ENCODE measurements at regions not wholly inside any gene's neighbourhood (a gene's known extent, or its start where the extent isn't known, plus 50 kb on each side); places are given as distances from the start of the nearest gene placed in this dataset.

- no peak for TF ChIP-seq CTCF (IDR thresholded peaks at IDR 0.05; ENCODE audit: unreplicated experiment)
- Mint-ChIP-seq H3K27ac (ENCODE audit: unreplicated experiment) (no peak overlapping the region), H3K36me3 (ENCODE audit: low read depth, unreplicated experiment) (no peaks in the 10 kb centered on the region), H3K4me1 (ENCODE audit: unreplicated experiment) (no peaks in the 10 kb centered on the region), H3K9me3 (ENCODE audit: unreplicated experiment) (no peaks in the 10 kb centered on the region), H3K4me3 (ENCODE audit: unreplicated experiment) (no peak overlapping the region), H3K27me3 (ENCODE audit: unreplicated experiment) (no peaks in the 10 kb centered on the region)
- DNase-seq (ENCODE audit: low spot score), result no peak
These were observed 88.7 kb upstream of the RAP1B start for GRCh38 chr12:68521848-68522502.

GRCh38 chr12:68529466-68529865, 81.2 kb upstream of the RAP1B start:
- H3K9me3 Mint-ChIP-seq (ENCODE audit: unreplicated experiment), result no peaks in the 10 kb centered on the region
- H3K27ac Mint-ChIP-seq (ENCODE audit: unreplicated experiment), result no peak overlapping the region
- no peak overlapping the region for H3K4me3 Mint-ChIP-seq (ENCODE audit: unreplicated experiment)
- H3K36me3 Mint-ChIP-seq (ENCODE audit: low read depth, unreplicated experiment), result no peaks in the 10 kb centered on the region
- H3K4me1 Mint-ChIP-seq (ENCODE audit: unreplicated experiment), result no peaks in the 10 kb centered on the region
- TF ChIP-seq CTCF (IDR thresholded peaks at IDR 0.05; ENCODE audit: unreplicated experiment), result no peak
- H3K27me3 Mint-ChIP-seq (ENCODE audit: unreplicated experiment), result no peaks in the 10 kb centered on the region
- no peak for DNase-seq (ENCODE audit: low spot score)

DNA sequence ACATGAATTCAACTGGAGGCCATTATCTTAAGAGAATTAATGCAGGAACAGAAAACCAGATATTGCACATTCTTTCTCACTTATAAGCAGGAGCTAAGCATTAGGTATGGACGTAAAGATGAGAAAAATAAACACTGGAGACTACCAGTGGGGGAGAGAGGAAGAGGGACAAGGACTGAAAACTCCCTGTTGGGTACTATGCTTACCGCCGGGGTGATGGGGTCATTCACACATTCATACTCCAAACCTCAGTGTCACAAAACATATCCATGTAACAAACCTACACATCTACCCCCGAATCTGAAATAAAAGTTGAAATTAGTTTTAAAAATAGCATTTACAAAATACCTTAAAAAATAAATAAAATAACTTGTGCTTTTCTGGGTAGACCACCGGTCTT, 80.8 kb upstream of the RAP1B start:
- Mint-ChIP-seq H3K4me1 (ENCODE audit: unreplicated experiment) (no peaks in the 10 kb centered on the region), H3K36me3 (ENCODE audit: low read depth, unreplicated experiment) (no peaks in the 10 kb centered on the region), H3K27me3 (ENCODE audit: unreplicated experiment) (no peaks in the 10 kb centered on the region), H3K4me3 (ENCODE audit: unreplicated experiment) (no peak overlapping the region), H3K27ac (ENCODE audit: unreplicated experiment) (no peak overlapping the region), H3K9me3 (ENCODE audit: unreplicated experiment) (no peaks in the 10 kb centered on the region)
- no peak for DNase-seq (ENCODE audit: low spot score)
- no peak for TF ChIP-seq CTCF (IDR thresholded peaks at IDR 0.05; ENCODE audit: unreplicated experiment)

GRCh38 chr12:68530299-68530698, 80.4 kb upstream of the RAP1B start:
- Mint-ChIP-seq H3K27ac (ENCODE audit: unreplicated experiment) (no peak overlapping the region), H3K9me3 (ENCODE audit: unreplicated experiment) (no peaks in the 10 kb centered on the region)
- no peak for TF ChIP-seq CTCF (IDR thresholded peaks at IDR 0.05; ENCODE audit: unreplicated experiment)

DNA sequence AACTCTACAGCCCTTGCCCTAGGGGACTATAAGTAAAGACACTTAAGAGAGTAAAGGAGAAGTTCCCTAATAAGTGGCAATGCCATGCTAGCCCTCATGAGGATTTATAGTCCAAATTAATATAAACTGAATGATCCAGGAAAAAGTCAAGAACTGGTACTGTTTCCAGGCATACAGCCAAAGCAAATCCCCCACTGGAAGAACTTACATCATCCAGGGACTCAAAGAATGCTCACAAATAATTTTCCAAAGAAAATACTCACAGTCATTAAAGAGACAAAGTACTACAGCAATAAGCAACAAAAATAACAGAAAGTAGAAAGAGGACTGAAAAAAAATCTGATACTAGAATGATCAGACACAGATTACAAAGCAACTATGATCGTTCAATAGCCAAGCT, 79.7 kb upstream of the RAP1B start:
- Mint-ChIP-seq H3K27me3 (ENCODE audit: unreplicated experiment) (no peaks in the 10 kb centered on the region), H3K36me3 (ENCODE audit: low read depth, unreplicated experiment) (no peaks in the 10 kb centered on the region), H3K27ac (ENCODE audit: unreplicated experiment) (no peak overlapping the region), H3K4me1 (ENCODE audit: unreplicated experiment) (no peaks in the 10 kb centered on the region), H3K9me3 (ENCODE audit: unreplicated experiment) (no peaks in the 10 kb centered on the region), H3K4me3 (ENCODE audit: unreplicated experiment) (no peak overlapping the region)
- DNase-seq (ENCODE audit: low spot score), result no peak
- no peak for TF ChIP-seq CTCF (IDR thresholded peaks at IDR 0.05; ENCODE audit: unreplicated experiment)

More at GRCh38 chr12:68530299-68530698, 80.4 kb upstream of the RAP1B start:
- Mint-ChIP-seq H3K27me3 (ENCODE audit: unreplicated experiment) (no peaks in the 10 kb centered on the region), H3K4me1 (ENCODE audit: unreplicated experiment) (no peaks in the 10 kb centered on the region), H3K36me3 (ENCODE audit: low read depth, unreplicated experiment) (no peaks in the 10 kb centered on the region), H3K4me3 (ENCODE audit: unreplicated experiment) (no peak overlapping the region)
- no peak for DNase-seq (ENCODE audit: low spot score)

Measured in endothelial cell (in vitro differentiated cells).